Right lobe of liver (tissue), 4 donors: ENCODE measurements at regions not wholly inside any gene's neighbourhood (a gene's known extent, or its start where the extent isn't known, plus 50 kb on each side); places are given as distances from the start of the nearest gene placed in this dataset.
"Not testable (repeated sequence)": the region's sequence is repeated elsewhere in the genome, so short reads cannot be mapped to it uniquely, and the experiment has no call there.

Experiments used
- POLR2A ChIP-seq: fragments of 450-650 bp; IDR thresholded peaks from one replicate; pipeline ENCODE4 v1.6.1; 2017; ENCODE audit warnings: antibody characterized with exemption, mild to moderate bottlenecking
- TF ChIP-seq, protein P1 (sequence below), 4 donors: fragments of 200-600 bp in 3 of 4; fragments of 450-650 bp in 1 of 4; IDR thresholded peaks; one replicate each; pipeline versions ENCODE4 v1.5.1 to v1.8.0; 2016 to 2022; ENCODE audit warnings: antibody characterized with exemption in 4 of 4, mild to moderate bottlenecking in 2 of 4
- donor health status: DM: no; HTN: no; CAD: no.
- donor health status: DM: no; HTN: no; CAD: no.
- donor health status: DM: no; HTN: yes; CAD: no.

DNA sequence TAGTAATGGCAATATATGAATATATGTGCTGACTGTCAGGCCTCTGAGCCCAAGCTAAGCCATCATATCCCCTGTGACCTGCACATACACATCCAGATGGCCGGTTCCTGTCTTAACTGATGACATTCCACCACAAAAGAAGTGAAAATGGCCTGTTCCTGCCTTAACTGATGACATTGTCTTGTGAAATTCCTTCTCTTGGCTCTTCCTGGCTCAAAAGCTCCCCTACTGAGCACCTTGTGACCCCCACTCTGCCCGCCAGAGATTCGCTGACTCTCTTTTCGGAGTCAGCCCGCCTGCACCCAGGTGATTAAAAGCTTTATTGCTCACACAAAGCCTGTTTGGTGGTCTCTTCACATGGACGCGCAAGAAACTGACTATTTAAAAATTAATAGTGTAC lies 570.6 kb upstream of the PCDH7 start:
- TF ChIP-seq, protein P1, sequence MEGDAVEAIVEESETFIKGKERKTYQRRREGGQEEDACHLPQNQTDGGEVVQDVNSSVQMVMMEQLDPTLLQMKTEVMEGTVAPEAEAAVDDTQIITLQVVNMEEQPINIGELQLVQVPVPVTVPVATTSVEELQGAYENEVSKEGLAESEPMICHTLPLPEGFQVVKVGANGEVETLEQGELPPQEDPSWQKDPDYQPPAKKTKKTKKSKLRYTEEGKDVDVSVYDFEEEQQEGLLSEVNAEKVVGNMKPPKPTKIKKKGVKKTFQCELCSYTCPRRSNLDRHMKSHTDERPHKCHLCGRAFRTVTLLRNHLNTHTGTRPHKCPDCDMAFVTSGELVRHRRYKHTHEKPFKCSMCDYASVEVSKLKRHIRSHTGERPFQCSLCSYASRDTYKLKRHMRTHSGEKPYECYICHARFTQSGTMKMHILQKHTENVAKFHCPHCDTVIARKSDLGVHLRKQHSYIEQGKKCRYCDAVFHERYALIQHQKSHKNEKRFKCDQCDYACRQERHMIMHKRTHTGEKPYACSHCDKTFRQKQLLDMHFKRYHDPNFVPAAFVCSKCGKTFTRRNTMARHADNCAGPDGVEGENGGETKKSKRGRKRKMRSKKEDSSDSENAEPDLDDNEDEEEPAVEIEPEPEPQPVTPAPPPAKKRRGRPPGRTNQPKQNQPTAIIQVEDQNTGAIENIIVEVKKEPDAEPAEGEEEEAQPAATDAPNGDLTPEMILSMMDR (IDR thresholded peaks at IDR 0.05) = not testable (repeated sequence)
- TF ChIP-seq POLR2A = not testable (repeated sequence)
